IPS-18c (cell line): ENCODE measurements at regions not wholly inside any gene's neighbourhood (a gene's known extent, or its start where the extent isn't known, plus 50 kb on each side); places are given as distances from the start of the nearest gene placed in this dataset.
"Not testable (repeated sequence)": the region's sequence is repeated elsewhere in the genome, so short reads cannot be mapped to it uniquely, and the experiment has no call there.

Experiments used
- H3K4me3 ChIP-seq: 2 replicates; pipeline ENCODE4 v1.7.0; 2013; ENCODE audit warnings: low read depth, mild to moderate bottlenecking, low read length, moderate library complexity; ENCODE audit not compliant: insufficient read depth
- H3K9me3 ChIP-seq: one replicate; pipeline ENCODE4 v1.6.1; 2013; ENCODE audit warnings: mild to moderate bottlenecking, low read length, moderate library complexity; ENCODE audit not compliant: control insufficient read depth, insufficient read depth

GRCh38 chr13:81247711-81248110 is 906.8 kb upstream of the SPRY2 start:
- H3K9me3 ChIP-seq: no peaks in the 10 kb centered on the region
- no peak overlapping the region for H3K4me3 ChIP-seq

GRCh38 chr13:81246556-81246955 is 905.6 kb upstream of the SPRY2 start:
- Histone ChIP-seq H3K4me3 (no peak overlapping the region), H3K9me3 (no peaks in the 10 kb centered on the region)

- Histone ChIP-seq H3K9me3 (no peaks in the 10 kb centered on the region), H3K4me3 (no peak overlapping the region)
Observed at GRCh38 chr13:81244011-81244410, 903.1 kb upstream of the SPRY2 start.

GRCh38 chr13:81230386-81230785 is 889.5 kb upstream of the SPRY2 start:
- H3K4me3 ChIP-seq: no peak overlapping the region
- no peaks in the 10 kb centered on the region for H3K9me3 ChIP-seq

GRCh38 chr13:81226830-81227229 is 885.9 kb upstream of the SPRY2 start:
- H3K9me3 ChIP-seq, H3K4me3 ChIP-seq: not testable (repeated sequence)

GRCh38 chr13:81224209-81224833 is 883.4 kb upstream of the SPRY2 start:
- no peaks in the 10 kb centered on the region for H3K9me3 ChIP-seq

GRCh38 chr13:81223778-81224177 is 882.9 kb upstream of the SPRY2 start:
- Histone ChIP-seq H3K9me3 (no peaks in the 10 kb centered on the region), H3K4me3 (no peak overlapping the region)

More at GRCh38 chr13:81224209-81224833, 883.4 kb upstream of the SPRY2 start:
- H3K4me3 ChIP-seq: no peak overlapping the region

GRCh38 chr13:81211713-81212112 is 870.8 kb upstream of the SPRY2 start:
- Histone ChIP-seq H3K4me3 (no peak overlapping the region), H3K9me3 (no peaks in the 10 kb centered on the region)

- Histone ChIP-seq H3K9me3 (no peaks in the 10 kb centered on the region), H3K4me3 (no peak overlapping the region)
Observed at GRCh38 chr13:81207636-81208035, 866.7 kb upstream of the SPRY2 start.

GRCh38 chr13:81207231-81207630 is 866.3 kb upstream of the SPRY2 start:
- Histone ChIP-seq H3K9me3 (no peaks in the 10 kb centered on the region), H3K4me3 (no peak overlapping the region)

GRCh38 chr13:81203783-81204182 is 862.9 kb upstream of the SPRY2 start:
- H3K4me3 ChIP-seq: no peak overlapping the region
- H3K9me3 ChIP-seq: no peaks in the 10 kb centered on the region

GRCh38 chr13:81199956-81200355 is 859.0 kb upstream of the SPRY2 start:
- Histone ChIP-seq H3K9me3 (no peaks in the 10 kb centered on the region), H3K4me3 (no peak overlapping the region)

GRCh38 chr13:81197966-81198365 is 857.0 kb upstream of the SPRY2 start:
- H3K9me3 ChIP-seq: peaks cover 4% of the 10 kb centered on the region
- no peak overlapping the region for H3K4me3 ChIP-seq

- Histone ChIP-seq H3K9me3 (peaks cover 4% of the 10 kb centered on the region), H3K4me3 (no peak overlapping the region)
Observed at GRCh38 chr13:81197483-81197882, 856.6 kb upstream of the SPRY2 start.

- Histone ChIP-seq H3K4me3 (no peak overlapping the region), H3K9me3 (peaks cover 4% of the 10 kb centered on the region)
Observed at GRCh38 chr13:81194362-81194761, 853.4 kb upstream of the SPRY2 start.

- H3K4me3 ChIP-seq: no peak overlapping the region
- no peaks in the 10 kb centered on the region for H3K9me3 ChIP-seq
Observed at GRCh38 chr13:81184556-81185265, 843.8 kb upstream of the SPRY2 start.

- no peak overlapping the region for H3K4me3 ChIP-seq
Observed at GRCh38 chr13:81172603-81173002, 831.7 kb upstream of the SPRY2 start.

GRCh38 chr13:81171065-81171647 is 830.2 kb upstream of the SPRY2 start:
- no peaks in the 10 kb centered on the region for H3K9me3 ChIP-seq
- no peak overlapping the region for H3K4me3 ChIP-seq

More at GRCh38 chr13:81172603-81173002, 831.7 kb upstream of the SPRY2 start:
- H3K9me3 ChIP-seq: no peaks in the 10 kb centered on the region
